SK-N-SH (cell line): ENCODE measurements at regions not wholly inside any gene's neighbourhood (a gene's known extent, or its start where the extent isn't known, plus 50 kb on each side); places are given as distances from the start of the nearest gene placed in this dataset.

Experiments
- CTCF ChIA-PET: fragments of 300-600, 350-600 bp; formaldehyde crosslinking; extraction: SDS; loops from one replicate; lab custom pipeline; 2021; lab: Yijun Ruan, JAX
- POLR2A ChIA-PET: fragments of 350-600 bp; sonication (Branson Sonifier 250); formaldehyde crosslinking; extraction: SDS; loops from one replicate; lab custom pipeline; 2020; ENCODE audit warnings: antibody characterized with exemption, inconsistent platforms; lab: Yijun Ruan, JAX
- DNase-seq: peaks from one replicate; pipeline ENCODE4 v3.0.0; 2012
- H2AFZ ChIP-seq: fragments of 200-600 bp; sonication (generic); 2 replicates; pipeline ENCODE4 v1.8.1; 2016; ENCODE audit warnings: antibody characterized with exemption, mild to moderate bottlenecking, low read depth
- H3F3A ChIP-seq: fragments of 200-600 bp; sonication (generic); replicated peaks from 2 replicates; pipeline ENCODE3; 2016; ENCODE audit warnings: antibody characterized with exemption, mild to moderate bottlenecking; ENCODE audit not compliant: insufficient read depth
- H3K27ac ChIP-seq, 2 experiments: fragments of 200-500 bp in 1 of 2; fragments of 200-600 bp in 1 of 2; sonication (Bioruptor generic) in 1 of 2; sonication (generic), shearing (Covaris generic) in 1 of 2; 2 replicates each; pipeline versions ENCODE4 v1.5.1 to v1.6.1; 2014 to 2016; ENCODE audit warnings: low read depth in 2 of 2, inconsistent platforms in 1 of 2, low read length in 1 of 2, mild to moderate bottlenecking in 1 of 2, mixed read lengths in 1 of 2
- H3K27me3 ChIP-seq: fragments of 200-600 bp; sonication (generic), shearing (Covaris generic); 2 replicates; pipeline ENCODE4 v1.6.1; 2016; ENCODE audit warnings: mixed run types; ENCODE audit not compliant: insufficient read depth
- H3K36me3 ChIP-seq, 2 experiments: fragments of 200-500 bp in 1 of 2; fragments of 200-600 bp in 1 of 2; sonication (Bioruptor generic) in 1 of 2; sonication (generic) in 1 of 2; replicated peaks in 1 of 2; 2 replicates each; pipeline versions ENCODE3 to v1.5.1; 2014 to 2016; ENCODE audit warnings: low read length in 1 of 2, mild to moderate bottlenecking in 1 of 2; ENCODE audit not compliant: insufficient read depth in 2 of 2, control insufficient read depth in 1 of 2
- H3K4me1 ChIP-seq, 2 experiments: fragments of 200-500 bp in 1 of 2; fragments of 200-600 bp in 1 of 2; sonication (Bioruptor generic) in 1 of 2; sonication (generic), shearing (Covaris generic) in 1 of 2; 2 replicates each; pipeline versions ENCODE4 v1.5.1 to v1.6.1; 2014 to 2016; ENCODE audit warnings: low read depth in 1 of 2, low read length in 1 of 2, mixed run types in 1 of 2; ENCODE audit not compliant: insufficient read depth in 2 of 2, control insufficient read depth in 1 of 2
- H3K4me2 ChIP-seq: fragments of 200-600 bp; sonication (generic), shearing (Covaris generic); 2 replicates; pipeline ENCODE4 v1.6.1; 2017; ENCODE audit warnings: mixed run types
- H3K4me3 ChIP-seq, 2 experiments: fragments of 200-500 bp in 1 of 2; fragments of 200-600 bp in 1 of 2; sonication (Bioruptor generic) in 1 of 2; sonication (generic), shearing (Covaris generic) in 1 of 2; 2 replicates each; pipeline versions ENCODE4 v1.5.1 to v1.8.1; 2014 to 2016; ENCODE audit warnings: low read depth in 2 of 2, inconsistent platforms in 1 of 2, low read length in 1 of 2, mild to moderate bottlenecking in 1 of 2, mixed read lengths in 1 of 2, moderate library complexity in 1 of 2
- H3K79me2 ChIP-seq: fragments of 200-600 bp; sonication (generic); 2 replicates; pipeline ENCODE4 v1.8.1; 2017; ENCODE audit warnings: mild to moderate bottlenecking; ENCODE audit not compliant: insufficient read depth
- H3K9ac ChIP-seq: fragments of 200-600 bp; sonication (generic); 2 replicates; pipeline ENCODE4 v1.6.1; 2017; ENCODE audit warnings: mixed run types
- H3K9me2 ChIP-seq: fragments of 200-600 bp; sonication (generic); 2 replicates; pipeline ENCODE4 v1.6.1; 2017; ENCODE audit warnings: mixed run types
- H3K9me3 ChIP-seq: fragments of 200-600 bp; sonication (generic); 2 replicates; pipeline ENCODE4 v1.6.1; 2017; ENCODE audit warnings: mixed run types, mild to moderate bottlenecking, moderate library complexity
- H4K20me1 ChIP-seq: fragments of 200-600 bp; sonication (generic); 2 replicates; pipeline ENCODE4 v1.6.1; 2017; ENCODE audit warnings: mild to moderate bottlenecking, mixed run types; ENCODE audit not compliant: insufficient read depth
- CHD2 ChIP-seq: fragments of 150-350 bp; IDR thresholded peaks from 2 replicates; pipeline ENCODE4 v1.6.1; 2018; ENCODE audit warnings: low read length; ENCODE audit not compliant: partially characterized antibody
- EP300 ChIP-seq, 2 experiments: IDR thresholded peaks; 2 replicates each; pipeline versions ENCODE4 v1.4.0 to v1.6.1; 2012; ENCODE audit warnings: borderline replicate concordance in 1 of 2, low read depth in 1 of 2, low read length in 1 of 2
- EZH2phosphoT487 ChIP-seq: fragments of 200-600 bp; sonication (generic); IDR thresholded peaks from 2 replicates; pipeline ENCODE4 v1.6.1; 2017; ENCODE audit warnings: low read depth, mixed run types, mild to moderate bottlenecking, antibody characterized with exemption, moderate library complexity, borderline replicate concordance
- FOXM1 ChIP-seq: IDR thresholded peaks from 2 replicates; pipeline ENCODE4 v1.4.0; 2012; ENCODE audit warnings: low read depth, mild to moderate bottlenecking
- GABPA ChIP-seq: IDR thresholded peaks from 2 replicates; pipeline ENCODE4 v1.4.0; 2012; ENCODE audit warnings: low read depth, mild to moderate bottlenecking
- GATA2 ChIP-seq: sonication (generic); formaldehyde crosslinking; IDR thresholded peaks from 2 replicates; pipeline ENCODE4 v1.5.0; 2020; ENCODE audit warnings: mild to moderate bottlenecking, missing genetic modification reagents
- MAX ChIP-seq: IDR thresholded peaks from 2 replicates; pipeline ENCODE4 v1.4.0; 2012; ENCODE audit warnings: low read depth
- MEF2A ChIP-seq: IDR thresholded peaks from 2 replicates; pipeline ENCODE4 v1.4.0; 2012; ENCODE audit warnings: low read depth, borderline replicate concordance
- NFIC ChIP-seq: IDR thresholded peaks from 2 replicates; pipeline ENCODE4 v1.4.0; 2012; ENCODE audit warnings: borderline replicate concordance
- NRF1 ChIP-seq: IDR thresholded peaks from 2 replicates; pipeline ENCODE4 v1.6.1; 2012; ENCODE audit warnings: low read depth, mild to moderate bottlenecking, low read length
- POLR2AphosphoS5 ChIP-seq: IDR thresholded peaks from 2 replicates; pipeline ENCODE4 v1.6.1; 2012; ENCODE audit warnings: low read depth, low read length
- RAD21 ChIP-seq: IDR thresholded peaks from 2 replicates; pipeline ENCODE4 v1.6.1; 2012; ENCODE audit warnings: mild to moderate bottlenecking, low read length
- RFX5 ChIP-seq: IDR thresholded peaks from 2 replicates; pipeline ENCODE4 v1.6.1; 2012; ENCODE audit warnings: mild to moderate bottlenecking, improper control_type of control experiment, low read length
- RXRA ChIP-seq: IDR thresholded peaks from 2 replicates; pipeline ENCODE4 v1.4.0; 2012; ENCODE audit warnings: low read depth, mild to moderate bottlenecking, borderline replicate concordance
- SMC3 ChIP-seq: IDR thresholded peaks from 2 replicates; pipeline ENCODE4 v1.6.1; 2012; ENCODE audit warnings: low read depth, low read length, improper control_type of control experiment
- TAF1 ChIP-seq: IDR thresholded peaks from 2 replicates; pipeline ENCODE4 v1.6.1; 2012; ENCODE audit warnings: low read depth, mild to moderate bottlenecking, low read length, moderate library complexity, borderline replicate concordance
- USF1 ChIP-seq: IDR thresholded peaks from 2 replicates; pipeline ENCODE4 v1.4.0; 2012; ENCODE audit warnings: low read depth, borderline replicate concordance
- WGBS: methylation state at CpG from one replicate; pipeline ENCODE4 v1.1.6; 2017; ENCODE audit warnings: low lambda C conversion rate; 5-methylcytosine and 5-hydroxymethylcytosine counted together
- TF ChIP-seq, protein P1 (sequence below): IDR thresholded peaks from 2 replicates; pipeline ENCODE4; 2012
- TF ChIP-seq, protein P2 (sequence below): fragments of 150-350 bp; IDR thresholded peaks from 2 replicates; pipeline ENCODE4 v1.6.1; 2016; ENCODE audit warnings: mild to moderate bottlenecking, low read depth, low read length

DNA sequence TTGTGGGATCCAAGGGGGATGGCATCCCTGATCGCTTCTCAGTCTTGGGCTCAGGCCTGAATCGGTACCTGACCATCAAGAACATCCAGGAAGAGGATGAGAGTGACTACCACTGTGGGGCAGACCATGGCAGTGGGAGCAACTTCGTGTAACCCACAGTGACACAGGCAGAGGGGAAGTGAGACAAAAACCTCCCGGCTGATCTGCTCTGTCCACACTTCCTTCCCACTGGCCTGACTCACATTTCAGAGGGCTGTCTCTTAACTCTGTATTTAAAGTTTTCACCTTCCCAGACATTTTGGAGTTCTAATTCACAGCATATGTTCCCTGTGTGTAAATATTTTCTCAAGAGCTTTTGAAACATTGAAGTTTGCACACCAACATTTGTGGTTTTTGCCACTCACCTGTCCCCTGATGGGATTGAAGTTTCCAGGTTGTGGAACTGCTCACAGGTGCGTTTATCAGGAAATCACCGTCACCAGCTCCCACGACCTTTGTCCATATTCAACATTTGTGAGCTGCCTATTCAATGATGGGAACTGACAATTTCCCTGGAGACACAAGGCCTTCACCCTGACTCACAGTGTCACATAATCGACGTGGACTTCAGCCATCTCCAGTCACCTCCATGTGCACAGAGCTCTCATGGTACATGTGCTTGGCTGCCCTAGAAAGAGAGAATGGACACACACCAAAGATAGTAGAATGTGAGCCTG, 99.2 kb downstream of the VPREB1 start (continued):
- TF ChIP-seq CHD2 (no peak), MAX (no peak), EP300 (IDR thresholded peaks at IDR 0.05; ENCODE audit: borderline replicate concordance in 1 of 2, low read depth in 1 of 2, low read length in 1 of 2) (no peak), RXRA (no peak)
- TF ChIP-seq, all 33 proteins: peak for 0

DNA sequence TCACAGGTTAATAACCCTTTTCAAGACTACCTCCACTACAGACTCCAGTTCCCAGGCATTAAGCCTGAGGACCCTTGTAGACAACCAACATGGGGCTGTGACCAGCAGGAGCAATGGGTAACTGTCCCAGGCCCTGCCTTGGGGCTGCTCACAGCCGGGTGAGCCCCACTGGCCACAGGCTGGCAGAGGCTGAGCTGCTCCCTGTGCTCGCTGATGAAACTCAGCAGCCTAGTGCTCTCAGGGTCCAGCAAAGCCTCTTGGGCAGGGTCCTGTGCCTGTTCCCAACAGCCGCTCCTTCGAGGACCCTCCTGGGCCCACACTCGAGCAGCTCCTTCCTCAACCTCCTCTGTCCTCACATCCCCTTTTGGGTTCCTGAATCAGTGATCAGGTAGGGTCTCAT, 99.8 kb downstream of the VPREB1 start:
- TF ChIP-seq FOXM1: no peak
- no peak for TF ChIP-seq NRF1
- no peak for TF ChIP-seq TAF1
- TF ChIP-seq POLR2AphosphoS5: no peak
- WGBS: 10% methylated on average over 3 of the region's 5 CpGs
- H3K9ac ChIP-seq: no peak overlapping the region
- H3K4me3 ChIP-seq: no peak overlapping the region
- H3K79me2 ChIP-seq: no peaks in the 10 kb centered on the region
- H3F3A ChIP-seq: no peaks in the 10 kb centered on the region
- H3K27ac ChIP-seq: no peak overlapping the region
- H3K27me3 ChIP-seq: peaks cover 9% of the 10 kb centered on the region; the same call in 1 of the 2 replicates
- no peaks in the 10 kb centered on the region for H4K20me1 ChIP-seq
- ChIA-PET POLR2A (no interaction called here), CTCF (interaction anchor here (0.9 to 2.3 kb wide), 7 partner anchors 8 to 143 kb away, joined by 4 to 16 read pairs (median 4); no protein-coding TSS in a partner anchor)
- no peaks in the 10 kb centered on the region for H3K9me2 ChIP-seq
- H3K4me2 ChIP-seq: no peak overlapping the region
- DNase-seq: no peak
- H3K36me3 ChIP-seq: no peaks in the 10 kb centered on the region
- H3K9me3 ChIP-seq: no peaks in the 10 kb centered on the region
- no peaks in the 10 kb centered on the region for H3K4me1 ChIP-seq
- no peak overlapping the region for H2AFZ ChIP-seq

DNA sequence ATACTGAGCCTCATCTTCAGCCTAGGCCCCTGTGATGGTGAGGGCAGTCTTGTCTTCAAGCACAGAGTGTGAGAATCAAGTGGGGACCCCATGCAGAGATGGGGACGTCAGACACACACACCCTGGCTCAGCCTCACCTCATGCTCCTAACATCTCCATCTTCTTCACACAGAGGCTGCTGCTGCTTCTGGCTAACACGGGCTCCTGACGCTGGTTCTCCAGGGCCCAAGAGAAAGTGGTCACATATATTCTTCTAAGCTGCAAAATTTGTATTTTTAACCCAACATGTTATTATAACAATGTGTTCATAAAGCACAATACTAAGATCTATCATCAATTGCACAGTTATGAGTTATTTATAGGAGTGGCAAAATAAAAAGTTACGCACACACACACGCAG, 101.2 kb downstream of the VPREB1 start:
- POLR2A ChIA-PET: no interaction called here

More for the DNA sequence above, 101.2 kb downstream of the VPREB1 start:
- Histone ChIP-seq H3K36me3 (no peaks in the 10 kb centered on the region), H4K20me1 (no peaks in the 10 kb centered on the region), H3K9me3 (no peaks in the 10 kb centered on the region), H3K4me3 (no peak overlapping the region), H2AFZ (no peak overlapping the region), H3K79me2 (no peaks in the 10 kb centered on the region), H3K9ac (no peak overlapping the region), H3K4me2 (no peak overlapping the region)
- CTCF ChIA-PET: interaction anchor here (1.3 to 3.2 kb wide), 2 partner anchors 11 to 145 kb away, joined by 4 to 18 read pairs; no protein-coding TSS in a partner anchor
- WGBS: 35% methylated on average over 5 of the region's 5 CpGs
- no peak for TF ChIP-seq USF1
- no peak for TF ChIP-seq POLR2AphosphoS5
- no peak for TF ChIP-seq GABPA
- TF ChIP-seq GATA2 (CRISPR knock-in tag): no peak
- no peak for TF ChIP-seq NFIC
- no peak for TF ChIP-seq SMC3
- TF ChIP-seq RFX5: no peak
- no peak for TF ChIP-seq RAD21
- no peak for TF ChIP-seq MAX
- TF ChIP-seq EZH2phosphoT487: no peak
- TF ChIP-seq, protein P1, sequence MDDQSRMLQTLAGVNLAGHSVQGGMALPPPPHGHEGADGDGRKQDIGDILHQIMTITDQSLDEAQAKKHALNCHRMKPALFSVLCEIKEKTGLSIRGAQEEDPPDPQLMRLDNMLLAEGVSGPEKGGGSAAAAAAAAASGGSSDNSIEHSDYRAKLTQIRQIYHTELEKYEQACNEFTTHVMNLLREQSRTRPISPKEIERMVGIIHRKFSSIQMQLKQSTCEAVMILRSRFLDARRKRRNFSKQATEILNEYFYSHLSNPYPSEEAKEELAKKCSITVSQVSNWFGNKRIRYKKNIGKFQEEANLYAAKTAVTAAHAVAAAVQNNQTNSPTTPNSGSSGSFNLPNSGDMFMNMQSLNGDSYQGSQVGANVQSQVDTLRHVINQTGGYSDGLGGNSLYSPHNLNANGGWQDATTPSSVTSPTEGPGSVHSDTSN: no peak
- TF ChIP-seq MEF2A: no peak
- TF ChIP-seq, protein P2, sequence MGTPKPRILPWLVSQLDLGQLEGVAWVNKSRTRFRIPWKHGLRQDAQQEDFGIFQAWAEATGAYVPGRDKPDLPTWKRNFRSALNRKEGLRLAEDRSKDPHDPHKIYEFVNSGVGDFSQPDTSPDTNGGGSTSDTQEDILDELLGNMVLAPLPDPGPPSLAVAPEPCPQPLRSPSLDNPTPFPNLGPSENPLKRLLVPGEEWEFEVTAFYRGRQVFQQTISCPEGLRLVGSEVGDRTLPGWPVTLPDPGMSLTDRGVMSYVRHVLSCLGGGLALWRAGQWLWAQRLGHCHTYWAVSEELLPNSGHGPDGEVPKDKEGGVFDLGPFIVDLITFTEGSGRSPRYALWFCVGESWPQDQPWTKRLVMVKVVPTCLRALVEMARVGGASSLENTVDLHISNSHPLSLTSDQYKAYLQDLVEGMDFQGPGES: no peak
- no peak for TF ChIP-seq CHD2
- TF ChIP-seq, all 33 proteins: peak for 0
- Histone ChIP-seq H3K27ac (no peak overlapping the region), H3K4me1 (no peaks in the 10 kb centered on the region), H3K9me2 (no peaks in the 10 kb centered on the region), H3F3A (no peaks in the 10 kb centered on the region), H3K27me3 (peaks cover 9% of the 10 kb centered on the region; the same call in 1 of the 2 replicates)
- no peak for DNase-seq
